ENCODE measurements at regions not wholly inside any gene's neighbourhood (a gene's known extent, or its start where the extent isn't known, plus 50 kb on each side); places are given as distances from the start of the nearest gene placed in this dataset.

- no peak for DNase-seq (ENCODE audit: low read depth in 3 of 3, low spot score in 2 of 3)
Measured at GRCh38 chr1:14511166-14511680, 87.3 kb upstream of the KAZN start.

GRCh38 chr1:14511796-14512585 lies 86.5 kb upstream of the KAZN start:
- no peak for DNase-seq (ENCODE audit: low read depth in 3 of 3, low spot score in 2 of 3)

- DNase-seq (ENCODE audit: low read depth in 3 of 3, low spot score in 2 of 3) = no peak
Measured at GRCh38 chr1:14513111-14513510, 85.4 kb upstream of the KAZN start.

GRCh38 chr1:14514739-14515138 lies 83.7 kb upstream of the KAZN start:
- no peak for DNase-seq (ENCODE audit: low read depth in 3 of 3, low spot score in 2 of 3)

- DNase-seq (ENCODE audit: low read depth in 3 of 3, low spot score in 2 of 3) = no peak
Measured at GRCh38 chr1:14516974-14517840, 81.3 kb upstream of the KAZN start.

- no peak for DNase-seq (ENCODE audit: low read depth in 3 of 3, low spot score in 2 of 3)
Measured at GRCh38 chr1:14517841-14518180, 80.7 kb upstream of the KAZN start.

GRCh38 chr1:14519976-14520375 lies 78.5 kb upstream of the KAZN start:
- DNase-seq (ENCODE audit: low read depth in 3 of 3, low spot score in 2 of 3) = no peak

- no peak for DNase-seq (ENCODE audit: low read depth in 3 of 3, low spot score in 2 of 3)
Measured at GRCh38 chr1:14520514-14521163, 77.8 kb upstream of the KAZN start.

GRCh38 chr1:14521622-14522021 lies 76.9 kb upstream of the KAZN start:
- DNase-seq (ENCODE audit: low read depth in 3 of 3, low spot score in 2 of 3) = no peak

- no peak for DNase-seq (ENCODE audit: low read depth in 3 of 3, low spot score in 2 of 3)
Measured at GRCh38 chr1:14522077-14522925, 76.2 kb upstream of the KAZN start.

GRCh38 chr1:14522926-14523241 lies 75.6 kb upstream of the KAZN start:
- DNase-seq (ENCODE audit: low read depth in 3 of 3, low spot score in 2 of 3) = no peak

- DNase-seq (ENCODE audit: low read depth in 3 of 3, low spot score in 2 of 3) = no peak
Measured at GRCh38 chr1:14524826-14525636, 73.5 kb upstream of the KAZN start.

- DNase-seq (ENCODE audit: low read depth in 3 of 3, low spot score in 2 of 3) = no peak
Measured at GRCh38 chr1:14529475-14529874, 69.0 kb upstream of the KAZN start.

GRCh38 chr1:14531519-14531918 lies 67.0 kb upstream of the KAZN start:
- DNase-seq (ENCODE audit: low read depth in 3 of 3, low spot score in 2 of 3) = no peak

- DNase-seq (ENCODE audit: low read depth in 3 of 3, low spot score in 2 of 3) = no peak
Measured at GRCh38 chr1:14535619-14536355, 62.7 kb upstream of the KAZN start.

GRCh38 chr1:14538335-14538734 lies 60.1 kb upstream of the KAZN start:
- DNase-seq (ENCODE audit: low read depth in 3 of 3, low spot score in 2 of 3) = no peak

GRCh38 chr1:14539309-14539708 lies 59.2 kb upstream of the KAZN start:
- DNase-seq (ENCODE audit: low read depth in 3 of 3, low spot score in 2 of 3) = no peak

GRCh38 chr1:14539953-14540563 lies 58.4 kb upstream of the KAZN start:
- no peak for DNase-seq (ENCODE audit: low read depth in 3 of 3, low spot score in 2 of 3)

- DNase-seq (ENCODE audit: low read depth in 3 of 3, low spot score in 2 of 3) = no peak
Measured at GRCh38 chr1:14541348-14541747, 57.1 kb upstream of the KAZN start.
